ENCODE measurements at regions not wholly inside any gene's neighbourhood (a gene's known extent, or its start where the extent isn't known, plus 50 kb on each side); places are given as distances from the start of the nearest gene placed in this dataset.

DNA sequence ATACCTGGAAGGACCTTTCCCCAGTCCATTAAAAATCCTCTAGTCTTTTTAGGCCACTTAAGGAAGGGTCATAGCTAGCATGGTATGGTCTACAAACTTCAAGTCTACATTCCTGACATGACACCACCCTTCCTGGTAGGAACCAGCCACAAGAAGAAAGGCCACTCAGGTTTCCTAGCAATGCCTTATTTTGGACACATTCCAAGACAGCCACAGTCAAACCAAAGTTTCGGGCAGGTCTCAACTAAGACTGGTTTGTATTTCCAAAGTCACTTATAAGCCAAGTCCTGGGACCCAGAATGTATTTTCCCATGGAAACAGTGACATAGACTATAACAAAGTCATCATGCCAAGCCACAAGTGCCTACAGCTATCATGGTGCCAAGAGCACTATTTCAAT, 50.6 kb upstream of the SLC44A3 start:
- TF ChIP-seq, protein P1, sequence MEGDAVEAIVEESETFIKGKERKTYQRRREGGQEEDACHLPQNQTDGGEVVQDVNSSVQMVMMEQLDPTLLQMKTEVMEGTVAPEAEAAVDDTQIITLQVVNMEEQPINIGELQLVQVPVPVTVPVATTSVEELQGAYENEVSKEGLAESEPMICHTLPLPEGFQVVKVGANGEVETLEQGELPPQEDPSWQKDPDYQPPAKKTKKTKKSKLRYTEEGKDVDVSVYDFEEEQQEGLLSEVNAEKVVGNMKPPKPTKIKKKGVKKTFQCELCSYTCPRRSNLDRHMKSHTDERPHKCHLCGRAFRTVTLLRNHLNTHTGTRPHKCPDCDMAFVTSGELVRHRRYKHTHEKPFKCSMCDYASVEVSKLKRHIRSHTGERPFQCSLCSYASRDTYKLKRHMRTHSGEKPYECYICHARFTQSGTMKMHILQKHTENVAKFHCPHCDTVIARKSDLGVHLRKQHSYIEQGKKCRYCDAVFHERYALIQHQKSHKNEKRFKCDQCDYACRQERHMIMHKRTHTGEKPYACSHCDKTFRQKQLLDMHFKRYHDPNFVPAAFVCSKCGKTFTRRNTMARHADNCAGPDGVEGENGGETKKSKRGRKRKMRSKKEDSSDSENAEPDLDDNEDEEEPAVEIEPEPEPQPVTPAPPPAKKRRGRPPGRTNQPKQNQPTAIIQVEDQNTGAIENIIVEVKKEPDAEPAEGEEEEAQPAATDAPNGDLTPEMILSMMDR (IDR thresholded peaks at IDR 0.05) = no peak
- no peak for TF ChIP-seq POLR2A (IDR thresholded peaks at IDR 0.05)
- Histone ChIP-seq H3K27ac (no peak overlapping the region), H3K27me3 (no peaks in the 10 kb centered on the region), H3K36me3 (no peaks in the 10 kb centered on the region), H3K4me1 (peaks cover 0 to 8% (median 0%) of the 10 kb centered on the region in 3 donors), H3K9me3 (no peaks in the 10 kb centered on the region), H3K4me3 (no peak overlapping the region)
- intact Hi-C loops (cut with DNase I) = no loop called here
- no peak for DNase-seq
- 0% methylated on average over 1 of the region's 1 CpG for WGBS, 2 donors

DNA sequence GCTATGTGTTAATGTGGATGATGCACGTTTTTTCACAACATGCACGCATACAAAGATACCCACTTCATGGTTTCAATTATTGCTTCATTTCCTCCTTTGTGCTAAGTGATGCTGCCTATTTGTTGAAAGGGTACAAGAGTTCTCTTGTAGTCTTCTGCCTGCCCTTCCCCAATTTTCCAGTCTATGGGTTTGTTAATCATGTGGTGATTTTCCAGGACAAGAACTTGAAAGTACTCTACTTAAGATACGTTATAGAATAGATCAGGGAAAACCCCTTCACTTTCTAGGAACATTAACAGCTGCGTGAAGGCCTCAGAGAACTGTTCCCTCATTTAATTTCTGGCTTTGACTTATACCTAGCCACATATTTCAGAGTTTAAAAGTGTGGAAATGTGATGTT, 52.1 kb upstream of the SLC44A3 start:
- H3K9me3 ChIP-seq = no peaks in the 10 kb centered on the region
- H3K36me3 ChIP-seq = no peaks in the 10 kb centered on the region
- no peak for DNase-seq
- H3K27ac ChIP-seq = no peak overlapping the region
- no peaks in the 10 kb centered on the region for H3K27me3 ChIP-seq
- no peak overlapping the region for H3K4me3 ChIP-seq
- WGBS, 2 donors = 52 to 61% methylated on average over 4 of the region's 4 CpGs
- TF ChIP-seq, protein P1 (IDR thresholded peaks at IDR 0.05) = no peak
- TF ChIP-seq POLR2A (IDR thresholded peaks at IDR 0.05) = no peak
- no peaks in the 10 kb centered on the region for H3K4me1 ChIP-seq
- intact Hi-C loops (cut with DNase I) = no loop called here

- H3K4me3 ChIP-seq = no peak overlapping the region
- no peaks in the 10 kb centered on the region for H3K36me3 ChIP-seq
- TF ChIP-seq POLR2A (IDR thresholded peaks at IDR 0.05) = no peak
- TF ChIP-seq, protein P1 (IDR thresholded peaks at IDR 0.05) = no peak
- intact Hi-C loops (cut with DNase I) = no loop called here
- H3K4me1 ChIP-seq = no peaks in the 10 kb centered on the region
- no peak for DNase-seq
- WGBS, 2 donors = 81 to 92% methylated on average over 3 of the region's 3 CpGs
- H3K27me3 ChIP-seq = no peaks in the 10 kb centered on the region
- H3K27ac ChIP-seq = no peak overlapping the region
- H3K9me3 ChIP-seq = no peaks in the 10 kb centered on the region
Observed at GRCh38 chr1:94765958-94766357, 54.2 kb upstream of the SLC44A3 start.

GRCh38 chr1:94759188-94759587, 61.0 kb upstream of the SLC44A3 start:
- Histone ChIP-seq H3K9me3 (no peaks in the 10 kb centered on the region), H3K4me3 (no peak overlapping the region), H3K36me3 (no peaks in the 10 kb centered on the region), H3K27me3 (no peaks in the 10 kb centered on the region), H3K4me1 (peaks cover 0 to 22% (median 2%) of the 10 kb centered on the region in 3 donors), H3K27ac (no peak overlapping the region)
- TF ChIP-seq, protein P1 (IDR thresholded peaks at IDR 0.05) = no peak
- TF ChIP-seq POLR2A (IDR thresholded peaks at IDR 0.05) = no peak
- no peak for DNase-seq
- intact Hi-C loops (cut with DNase I) = no loop called here

DNA sequence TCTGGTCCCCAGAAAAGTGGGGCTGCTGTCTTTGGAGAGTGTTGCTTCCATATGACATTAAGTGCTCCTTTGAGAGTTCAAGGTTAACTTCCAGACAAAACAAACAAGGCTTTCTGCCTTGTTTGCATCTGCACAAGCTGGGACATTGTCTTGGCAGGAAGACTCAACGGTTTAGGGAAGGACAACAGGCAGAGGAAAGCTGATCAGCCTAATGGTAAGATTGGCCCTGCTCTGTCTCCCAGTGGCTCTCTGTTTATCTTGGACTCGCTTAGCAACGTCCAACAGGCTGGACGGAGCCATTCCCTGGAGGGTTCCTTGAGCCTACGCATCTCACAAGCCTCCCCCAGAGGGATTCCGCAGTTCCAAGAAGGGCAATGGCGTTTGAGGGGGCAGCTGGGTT, 62.2 kb upstream of the SLC44A3 start:
- no peak overlapping the region for H3K4me3 ChIP-seq
- H3K27ac ChIP-seq = peak overlapping the region in 1 of 4 donors; percentile 31
- no peaks in the 10 kb centered on the region for H3K9me3 ChIP-seq
- no peaks in the 10 kb centered on the region for H3K36me3 ChIP-seq
- peaks cover 0 to 32% (median 2%) of the 10 kb centered on the region in 3 donors for H3K4me1 ChIP-seq
- no peak for DNase-seq
- intact Hi-C loops (cut with DNase I) = no loop called here
- H3K27me3 ChIP-seq = no peaks in the 10 kb centered on the region
- TF ChIP-seq POLR2A (IDR thresholded peaks at IDR 0.05) = no peak
- TF ChIP-seq, protein P1 (IDR thresholded peaks at IDR 0.05) = no peak
- WGBS, 2 donors = 56 to 68% methylated on average over 5 to 7 of the region's 7 CpGs
